ENCODE measurements at regions not wholly inside any gene's neighbourhood (a gene's known extent, or its start where the extent isn't known, plus 50 kb on each side); places are given as distances from the start of the nearest gene placed in this dataset.

- TF ChIP-seq CTCF (IDR thresholded peaks at IDR 0.05; ENCODE audit: insufficient read depth, low read length, poor library complexity, severe bottlenecking) (no peak), EZH2phosphoT487 (conservative IDR thresholded peaks at IDR 0.05; ENCODE audit: low read length) (no peak)
Observed at GRCh38 chr11:31955838-31956237, 135.0 kb upstream of the RCN1 start.
